Breast epithelium (tissue), 4 donors: ENCODE measurements at regions not wholly inside any gene's neighbourhood (a gene's known extent, or its start where the extent isn't known, plus 50 kb on each side); places are given as distances from the start of the nearest gene placed in this dataset.

Experiments
- DNase-seq, 2 donors: peaks; one replicate each; pipeline ENCODE4 v3.0.0-alpha.2; 2019; ENCODE audit warnings: low spot score in 2 of 2
- H3K27ac ChIP-seq, 2 donors: fragments of 200-600 bp; sonication (generic) in 1 of 2; one replicate each; pipeline ENCODE4 v1.5.1; 2016 to 2019; ENCODE audit warnings: mild to moderate bottlenecking in 1 of 2
- H3K27me3 ChIP-seq, 2 donors: fragments of 200-600 bp; sonication (generic) in 1 of 2; one replicate each; pipeline versions ENCODE4 v1.5.1 to v1.6.0; 2017 to 2019; ENCODE audit warnings: control low read depth in 1 of 2, mild to moderate bottlenecking in 1 of 2
- H3K36me3 ChIP-seq: fragments of 200-600 bp; one replicate; pipeline ENCODE4 v1.5.1; 2019
- H3K4me1 ChIP-seq, 2 donors: fragments of 200-600 bp; sonication (generic); one replicate each; pipeline ENCODE4 v1.5.1; 2016 to 2019; ENCODE audit warnings: control low read depth in 1 of 2
- H3K4me3 ChIP-seq, 3 donors: fragments of 200-600 bp; sonication (generic); 1 replicate in 2 of 3; 2 replicates in 1 of 3; pipeline ENCODE4 v1.5.1; 2016 to 2019; ENCODE audit warnings: mild to moderate bottlenecking in 3 of 3, moderate library complexity in 2 of 3
- H3K9me3 ChIP-seq, 2 donors: fragments of 200-600 bp; sonication (generic) in 1 of 2; one replicate each; pipeline ENCODE4 v1.5.1; 2016 to 2019; ENCODE audit warnings: control low read depth in 1 of 2
- POLR2A ChIP-seq: fragments of 450-650 bp; IDR thresholded peaks from one replicate; pipeline ENCODE4 v1.6.1; 2016; ENCODE audit warnings: antibody characterized with exemption, mild to moderate bottlenecking, moderate library complexity
- POLR2AphosphoS5 ChIP-seq, 3 donors: sonication (generic); formaldehyde crosslinking; IDR thresholded peaks; one replicate each; pipeline ENCODE4 v1.6.1; 2017; ENCODE audit warnings: antibody characterized with exemption in 3 of 3
- intact Hi-C: fragments of 100-400 bp; cut with DNase I; formaldehyde crosslinking; loops from one replicate; pipeline ENCODE4 v1.15.1; 2023; ENCODE audit warnings: low total_unique reads
- TF ChIP-seq, protein P1 (sequence below), 3 donors: fragments of 450-650 bp; IDR thresholded peaks; one replicate each; pipeline ENCODE4 v1.5.1; 2016 to 2017; ENCODE audit warnings: antibody characterized with exemption in 3 of 3, mild to moderate bottlenecking in 3 of 3, moderate library complexity in 3 of 3

DNA sequence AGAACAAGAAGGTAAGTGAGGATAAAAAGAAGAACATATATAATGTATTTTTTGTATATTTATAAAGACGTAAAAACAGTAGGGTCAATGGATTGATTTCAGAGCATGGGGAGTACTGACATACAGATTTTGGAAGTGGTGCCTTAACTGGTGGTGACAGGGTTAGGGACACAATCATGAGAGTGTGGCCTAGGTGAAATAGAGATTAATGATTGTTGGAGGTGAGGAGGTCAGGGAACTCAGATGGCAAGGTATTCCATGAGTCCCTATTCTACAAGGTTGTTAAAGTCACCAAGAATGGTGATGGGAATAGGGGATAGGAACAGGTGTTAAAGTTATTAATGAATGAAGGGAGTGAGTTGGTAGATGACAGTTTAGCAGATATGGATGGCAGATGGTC lies 210.8 kb downstream of the SEMA6A start:
- Histone ChIP-seq H3K36me3 (no peaks in the 10 kb centered on the region), H3K27me3 (no peaks in the 10 kb centered on the region), H3K4me3 (no peak overlapping the region), H3K9me3 (no peaks in the 10 kb centered on the region), H3K27ac (no peak overlapping the region), H3K4me1 (no peaks in the 10 kb centered on the region)
- TF ChIP-seq POLR2A (no peak), POLR2AphosphoS5 (IDR thresholded peaks at IDR 0.05) (no peak)
- TF ChIP-seq, protein P1, sequence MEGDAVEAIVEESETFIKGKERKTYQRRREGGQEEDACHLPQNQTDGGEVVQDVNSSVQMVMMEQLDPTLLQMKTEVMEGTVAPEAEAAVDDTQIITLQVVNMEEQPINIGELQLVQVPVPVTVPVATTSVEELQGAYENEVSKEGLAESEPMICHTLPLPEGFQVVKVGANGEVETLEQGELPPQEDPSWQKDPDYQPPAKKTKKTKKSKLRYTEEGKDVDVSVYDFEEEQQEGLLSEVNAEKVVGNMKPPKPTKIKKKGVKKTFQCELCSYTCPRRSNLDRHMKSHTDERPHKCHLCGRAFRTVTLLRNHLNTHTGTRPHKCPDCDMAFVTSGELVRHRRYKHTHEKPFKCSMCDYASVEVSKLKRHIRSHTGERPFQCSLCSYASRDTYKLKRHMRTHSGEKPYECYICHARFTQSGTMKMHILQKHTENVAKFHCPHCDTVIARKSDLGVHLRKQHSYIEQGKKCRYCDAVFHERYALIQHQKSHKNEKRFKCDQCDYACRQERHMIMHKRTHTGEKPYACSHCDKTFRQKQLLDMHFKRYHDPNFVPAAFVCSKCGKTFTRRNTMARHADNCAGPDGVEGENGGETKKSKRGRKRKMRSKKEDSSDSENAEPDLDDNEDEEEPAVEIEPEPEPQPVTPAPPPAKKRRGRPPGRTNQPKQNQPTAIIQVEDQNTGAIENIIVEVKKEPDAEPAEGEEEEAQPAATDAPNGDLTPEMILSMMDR (IDR thresholded peaks at IDR 0.05): no peak
- no peak for DNase-seq
- intact Hi-C loops: no loop called here

DNA sequence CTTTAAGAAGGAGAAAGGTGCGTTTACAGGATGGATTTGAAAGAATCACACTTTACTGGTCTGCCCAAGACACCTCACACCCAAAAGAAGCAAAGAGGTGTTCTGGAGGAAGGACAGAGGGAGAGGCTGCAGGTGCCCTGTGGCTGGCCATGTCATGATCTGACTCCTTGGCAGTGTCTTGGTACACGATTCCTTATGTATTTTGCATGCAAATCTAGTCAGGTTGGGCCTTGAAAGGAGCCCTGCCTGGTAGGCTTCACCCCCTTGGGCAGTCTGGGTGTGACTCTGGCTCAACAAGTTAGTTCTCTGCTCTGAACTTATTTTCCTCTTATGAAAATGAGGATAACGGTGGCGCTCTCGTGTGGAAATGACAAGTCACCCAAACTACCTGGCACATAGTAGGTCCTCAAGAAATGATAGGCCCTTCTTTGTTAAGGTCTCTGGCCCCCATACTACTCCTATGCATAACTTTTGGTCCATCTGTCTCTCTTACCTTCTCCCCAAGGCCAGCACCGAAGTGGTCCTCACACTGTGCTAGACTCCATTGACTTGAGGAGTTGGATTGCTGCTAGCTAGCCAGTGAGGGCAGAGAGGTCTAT lies 212.5 kb downstream of the SEMA6A start:
- H3K9me3 ChIP-seq: no peaks in the 10 kb centered on the region
- H3K27me3 ChIP-seq: no peaks in the 10 kb centered on the region
- no peaks in the 10 kb centered on the region for H3K36me3 ChIP-seq
- H3K4me3 ChIP-seq: peak overlapping the region; percentile 20 to 51 (median 42)
- H3K27ac ChIP-seq: no peak overlapping the region
- DNase-seq: no peak
- no peak for TF ChIP-seq POLR2AphosphoS5 (IDR thresholded peaks at IDR 0.05)
- no peak for TF ChIP-seq POLR2A
- TF ChIP-seq, protein P1 (IDR thresholded peaks at IDR 0.05): no peak
- intact Hi-C loops: no loop called here
- H3K4me1 ChIP-seq: no peaks in the 10 kb centered on the region

DNA sequence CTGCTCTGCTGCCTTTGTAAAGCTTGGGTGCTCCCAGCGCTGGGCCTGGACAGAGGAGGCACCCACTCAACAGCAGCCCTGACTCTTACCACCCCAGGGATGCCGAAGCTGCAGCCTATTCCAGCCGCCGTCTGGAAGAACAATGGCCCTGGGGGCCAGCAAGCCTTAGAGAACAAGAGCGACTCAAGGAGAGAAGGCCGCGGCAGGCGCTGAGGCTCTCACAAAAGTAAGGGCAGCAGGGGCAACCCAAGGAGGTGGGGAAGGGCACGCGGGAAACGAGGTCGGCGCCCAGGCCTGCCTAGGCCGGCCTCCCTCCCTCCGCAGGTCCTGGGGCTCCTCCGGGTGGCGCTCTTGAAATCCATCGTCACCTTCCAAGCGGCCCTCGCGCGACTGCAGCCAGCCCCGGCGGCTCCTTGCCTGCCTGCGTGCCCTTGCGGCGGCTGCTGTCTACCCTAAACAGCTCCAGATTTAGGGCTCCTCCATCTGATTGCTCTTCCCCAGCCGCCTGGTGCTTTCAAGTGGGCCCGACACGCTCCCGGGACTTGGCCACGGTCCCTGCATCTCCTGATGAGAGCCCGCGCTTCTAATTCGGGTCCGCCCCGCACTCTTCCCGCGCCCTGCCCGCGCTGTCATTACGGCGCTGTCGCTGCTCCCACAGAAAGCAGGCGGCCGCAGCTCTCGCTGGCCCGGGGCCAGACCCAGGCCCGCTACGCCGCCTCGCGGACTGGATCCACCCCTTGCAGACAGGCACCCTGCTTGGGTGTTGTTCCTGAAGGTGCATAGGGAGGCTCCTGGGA lies 213.3 kb downstream of the SEMA6A start:
- no peaks in the 10 kb centered on the region for H3K4me1 ChIP-seq
- no peak for DNase-seq
- H3K27ac ChIP-seq: no peak overlapping the region
- no peaks in the 10 kb centered on the region for H3K9me3 ChIP-seq
- H3K36me3 ChIP-seq: no peaks in the 10 kb centered on the region
- TF ChIP-seq POLR2A: no peak
- TF ChIP-seq, protein P1 (IDR thresholded peaks at IDR 0.05): no peak
- TF ChIP-seq POLR2AphosphoS5 (IDR thresholded peaks at IDR 0.05): no peak
- intact Hi-C loops: no loop called here
- peak overlapping the region; percentile 20 to 51 (median 42) for H3K4me3 ChIP-seq
- H3K27me3 ChIP-seq: no peaks in the 10 kb centered on the region

DNA sequence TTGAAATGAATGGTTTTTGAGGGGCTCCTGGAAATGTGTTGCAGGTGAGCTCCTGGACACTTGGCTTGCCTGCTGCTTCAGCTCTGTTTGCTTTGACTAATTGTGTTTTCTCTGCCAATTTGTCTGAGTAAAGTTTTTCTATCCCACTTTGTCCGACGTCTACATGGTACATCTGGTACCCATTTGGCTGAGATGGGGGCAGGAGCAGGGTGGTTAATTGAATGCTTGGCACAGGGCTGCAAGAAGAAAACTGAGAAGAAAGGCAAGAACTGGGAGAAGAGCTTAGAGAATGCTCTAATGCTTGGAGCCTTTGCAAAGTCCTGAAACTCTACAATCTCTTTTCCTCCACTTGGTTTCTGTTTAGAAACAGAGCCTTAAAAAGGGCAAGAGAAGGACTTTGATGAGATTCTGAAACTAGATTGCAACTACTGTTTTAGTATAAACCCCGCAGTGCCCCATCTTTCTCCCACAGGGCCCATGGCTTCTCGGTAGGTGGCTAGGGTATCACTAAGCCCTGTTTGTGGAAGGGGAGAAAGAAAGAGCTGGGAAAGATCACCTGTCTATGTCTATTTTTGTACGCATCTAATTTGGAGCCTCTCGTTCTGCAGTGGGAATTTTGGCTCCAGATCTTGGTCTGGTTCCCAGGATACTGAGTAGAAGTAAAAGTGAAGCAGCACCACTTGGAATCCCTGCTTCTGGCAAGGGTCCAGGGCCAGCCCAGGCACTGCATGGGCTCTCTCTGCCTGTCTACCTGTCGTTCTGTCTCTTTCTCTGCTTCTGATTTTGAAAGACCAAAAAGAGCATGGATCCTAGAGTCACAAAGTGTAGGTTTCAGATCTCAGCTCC lies 214.4 kb downstream of the SEMA6A start:
- H3K27ac ChIP-seq: no peak overlapping the region
- H3K9me3 ChIP-seq: no peaks in the 10 kb centered on the region
- intact Hi-C loops: no loop called here
- TF ChIP-seq POLR2A: no peak
- TF ChIP-seq, protein P1 (IDR thresholded peaks at IDR 0.05): no peak
- TF ChIP-seq POLR2AphosphoS5 (IDR thresholded peaks at IDR 0.05): no peak
- H3K4me1 ChIP-seq: no peaks in the 10 kb centered on the region
- H3K4me3 ChIP-seq: no peak overlapping the region
- no peak for DNase-seq
- H3K27me3 ChIP-seq: no peaks in the 10 kb centered on the region
- no peaks in the 10 kb centered on the region for H3K36me3 ChIP-seq

DNA sequence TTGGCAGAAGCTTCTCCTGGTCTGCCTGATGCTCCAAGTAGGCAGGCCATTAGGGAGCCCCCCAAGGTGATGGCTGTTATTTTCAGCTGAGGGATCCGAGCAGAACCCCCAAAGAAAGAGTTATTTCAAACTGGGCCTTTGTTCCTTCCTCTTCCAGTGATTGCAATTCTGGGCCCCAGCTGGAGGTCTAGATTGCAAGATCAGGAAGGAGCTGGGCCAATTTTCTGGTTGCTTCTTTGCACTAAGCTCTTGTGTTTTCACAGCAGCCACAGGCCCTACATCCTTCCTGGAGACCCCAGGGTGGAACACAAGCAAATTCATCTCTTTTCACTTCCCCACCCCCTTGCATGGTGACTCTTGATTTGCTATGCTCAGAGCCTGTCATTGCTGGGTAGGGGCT lies 215.0 kb downstream of the SEMA6A start:
- peaks cover 0 to 5% of the 10 kb centered on the region in 2 donors for H3K9me3 ChIP-seq
- TF ChIP-seq POLR2AphosphoS5 (IDR thresholded peaks at IDR 0.05): no peak
- TF ChIP-seq, protein P1 (IDR thresholded peaks at IDR 0.05): no peak
- no peak for TF ChIP-seq POLR2A
- no peaks in the 10 kb centered on the region for H3K27me3 ChIP-seq
- intact Hi-C loops: no loop called here
- H3K36me3 ChIP-seq: no peaks in the 10 kb centered on the region
- no peak overlapping the region for H3K4me3 ChIP-seq
- H3K27ac ChIP-seq: no peak overlapping the region
- DNase-seq: no peak
- no peaks in the 10 kb centered on the region for H3K4me1 ChIP-seq
